ENCODE measurements at regions not wholly inside any gene's neighbourhood (a gene's known extent, or its start where the extent isn't known, plus 50 kb on each side); places are given as distances from the start of the nearest gene placed in this dataset.

GRCh38 chr10:36604316-36604715 lies 521.1 kb upstream of the ANKRD30A start:
- Histone ChIP-seq H3K36me3 (replicated peaks; ENCODE audit: low read depth, low read length) (no peaks in the 10 kb centered on the region), H3K79me2 (ENCODE audit: low read length) (no peaks in the 10 kb centered on the region), H3K4me2 (ENCODE audit: low read length) (no peak overlapping the region), H4K20me1 (ENCODE audit: insufficient read depth, low read length) (no peaks in the 10 kb centered on the region), H3K9ac (ENCODE audit: low read length) (no peak overlapping the region), H2AFZ (ENCODE audit: low read depth, low read length) (no peak overlapping the region), H3K27ac (ENCODE audit: low read length) (no peak overlapping the region), H3K27me3 (ENCODE audit: low read depth, low read length) (no peaks in the 10 kb centered on the region), H3K4me1 (ENCODE audit: low read length) (no peaks in the 10 kb centered on the region), H3K9me3 (ENCODE audit: insufficient read depth, low read length) (no peaks in the 10 kb centered on the region), H3K4me3 (ENCODE audit: low read length) (no peak overlapping the region)
- TF ChIP-seq CTCF (IDR thresholded peaks at IDR 0.05; ENCODE audit: low read depth, low read length) (no peak), EZH2phosphoT487 (IDR thresholded peaks at IDR 0.05; ENCODE audit: low read depth) (no peak)

- Histone ChIP-seq H3K9ac (ENCODE audit: low read length) (no peak overlapping the region), H2AFZ (ENCODE audit: low read depth, low read length) (no peak overlapping the region), H3K4me1 (ENCODE audit: low read length) (no peaks in the 10 kb centered on the region), H3K9me3 (ENCODE audit: insufficient read depth, low read length) (no peaks in the 10 kb centered on the region), H3K27me3 (ENCODE audit: low read depth, low read length) (no peaks in the 10 kb centered on the region), H3K4me3 (ENCODE audit: low read length) (no peak overlapping the region), H3K27ac (ENCODE audit: low read length) (no peak overlapping the region), H3K36me3 (replicated peaks; ENCODE audit: low read depth, low read length) (no peaks in the 10 kb centered on the region), H3K79me2 (ENCODE audit: low read length) (no peaks in the 10 kb centered on the region), H4K20me1 (ENCODE audit: insufficient read depth, low read length) (no peaks in the 10 kb centered on the region), H3K4me2 (ENCODE audit: low read length) (no peak overlapping the region)
- no peak for TF ChIP-seq CTCF (IDR thresholded peaks at IDR 0.05; ENCODE audit: low read depth, low read length)
- no peak for TF ChIP-seq EZH2phosphoT487 (IDR thresholded peaks at IDR 0.05; ENCODE audit: low read depth)
These were observed 521.7 kb upstream of the ANKRD30A start for GRCh38 chr10:36603688-36604087.

GRCh38 chr10:36602374-36602773 lies 523.0 kb upstream of the ANKRD30A start:
- no peak overlapping the region for H3K4me3 ChIP-seq (ENCODE audit: low read length)
- TF ChIP-seq EZH2phosphoT487 (IDR thresholded peaks at IDR 0.05; ENCODE audit: low read depth): no peak
- no peak for TF ChIP-seq CTCF (IDR thresholded peaks at IDR 0.05; ENCODE audit: low read depth, low read length)
- H3K79me2 ChIP-seq (ENCODE audit: low read length): no peaks in the 10 kb centered on the region
- no peak overlapping the region for H3K9ac ChIP-seq (ENCODE audit: low read length)
- H3K4me2 ChIP-seq (ENCODE audit: low read length): no peak overlapping the region
- no peaks in the 10 kb centered on the region for H3K27me3 ChIP-seq (ENCODE audit: low read depth, low read length)
- H3K9me3 ChIP-seq (ENCODE audit: insufficient read depth, low read length): no peaks in the 10 kb centered on the region
- H3K27ac ChIP-seq (ENCODE audit: low read length): no peak overlapping the region
- H2AFZ ChIP-seq (ENCODE audit: low read depth, low read length): no peak overlapping the region
- H4K20me1 ChIP-seq (ENCODE audit: insufficient read depth, low read length): no peaks in the 10 kb centered on the region
- H3K4me1 ChIP-seq (ENCODE audit: low read length): no peaks in the 10 kb centered on the region
- H3K36me3 ChIP-seq (replicated peaks; ENCODE audit: low read depth, low read length): no peaks in the 10 kb centered on the region

GRCh38 chr10:36597756-36598320 lies 527.6 kb upstream of the ANKRD30A start:
- Histone ChIP-seq H2AFZ (ENCODE audit: low read depth, low read length) (no peak overlapping the region), H3K4me1 (ENCODE audit: low read length) (no peaks in the 10 kb centered on the region), H3K36me3 (replicated peaks; ENCODE audit: low read depth, low read length) (no peaks in the 10 kb centered on the region), H3K79me2 (ENCODE audit: low read length) (no peaks in the 10 kb centered on the region), H3K4me3 (ENCODE audit: low read length) (no peak overlapping the region), H3K9me3 (ENCODE audit: insufficient read depth, low read length) (no peaks in the 10 kb centered on the region), H3K9ac (ENCODE audit: low read length) (no peak overlapping the region), H3K27ac (ENCODE audit: low read length) (no peak overlapping the region), H3K27me3 (ENCODE audit: low read depth, low read length) (no peaks in the 10 kb centered on the region), H3K4me2 (ENCODE audit: low read length) (no peak overlapping the region), H4K20me1 (ENCODE audit: insufficient read depth, low read length) (no peaks in the 10 kb centered on the region)
- TF ChIP-seq EZH2phosphoT487 (IDR thresholded peaks at IDR 0.05; ENCODE audit: low read depth) (no peak), CTCF (IDR thresholded peaks at IDR 0.05; ENCODE audit: low read depth, low read length) (no peak)

Data from OCI-LY3 (cell line).